GM18519 (cell line): ENCODE measurements at regions not wholly inside any gene's neighbourhood (a gene's known extent, or its start where the extent isn't known, plus 50 kb on each side); places are given as distances from the start of the nearest gene placed in this dataset.

Source experiments
- ATAC-seq: cut with Tn5 transposase; IDR thresholded peaks from one replicate; pipeline ENCODE4 v1.9.1; 2021; ENCODE audit warnings: mild to moderate bottlenecking, moderate library complexity; ENCODE audit not compliant: unreplicated experiment, low FRiP score

GRCh38 chr19:29371251-29372090, 154.3 kb upstream of the VSTM2B start:
- ATAC-seq: no peak

- ATAC-seq: no peak
These were observed 153.7 kb upstream of the VSTM2B start for GRCh38 chr19:29372091-29372415.

DNA sequence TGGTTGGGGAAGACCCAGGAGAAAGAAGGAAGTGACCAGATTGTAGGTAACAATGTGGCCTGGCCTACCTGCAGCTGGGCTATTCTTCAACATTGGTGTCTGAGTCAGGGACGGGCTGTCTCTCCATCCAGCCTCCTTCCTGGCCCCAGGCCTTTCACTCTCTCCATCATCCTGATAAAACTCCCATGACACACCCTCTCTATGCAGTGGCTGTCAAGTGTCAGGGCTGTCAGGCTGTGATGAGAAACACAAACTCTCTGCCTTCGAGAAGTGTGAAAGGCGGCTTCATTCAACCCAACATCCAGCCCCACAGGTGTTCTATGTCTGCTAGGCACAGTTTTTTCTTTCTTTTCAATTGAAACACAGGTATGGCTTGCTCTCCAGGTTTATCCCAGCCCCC, 153.3 kb upstream of the VSTM2B start:
- no peak for ATAC-seq

DNA sequence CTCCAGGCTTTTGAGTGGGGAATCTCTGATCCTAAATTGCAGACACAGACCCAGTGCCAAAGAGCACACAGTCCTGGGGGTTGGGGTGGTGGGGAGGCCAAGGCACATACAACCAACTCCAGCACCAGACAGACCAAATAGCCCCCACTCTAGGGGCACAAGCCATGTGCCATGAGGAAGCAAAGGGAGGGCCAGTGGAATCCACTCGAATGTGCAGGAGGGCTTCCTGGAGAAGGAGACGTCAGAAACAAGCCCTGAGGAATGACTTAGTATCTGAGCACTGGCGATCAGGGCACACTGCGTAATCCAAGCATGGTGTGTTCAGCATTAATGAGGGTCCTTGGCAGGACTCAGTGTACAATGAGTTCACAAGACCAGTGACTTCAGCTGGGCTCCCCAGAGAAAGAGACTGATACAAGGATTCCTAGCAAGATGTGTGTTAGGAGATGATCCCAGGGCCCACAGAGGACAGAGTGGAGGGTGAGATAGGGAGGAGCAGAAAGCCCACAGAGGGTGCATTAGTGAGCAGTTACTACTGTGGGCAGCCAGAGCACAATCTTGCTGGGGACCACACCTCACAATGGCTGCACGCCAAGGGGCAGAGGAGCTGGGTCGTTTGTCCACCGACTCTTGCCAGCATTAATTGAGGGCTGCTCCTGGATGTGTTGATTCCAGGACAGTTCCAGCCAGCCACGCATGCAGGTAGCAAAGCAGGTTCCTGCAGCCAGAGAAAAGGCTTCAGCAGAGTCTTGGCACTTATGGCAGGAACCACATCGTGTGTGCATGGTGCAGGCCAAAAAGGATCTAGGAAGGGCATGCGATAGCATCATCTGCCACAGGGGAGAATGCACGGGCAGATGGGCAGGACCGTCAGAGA, 152.6 kb upstream of the VSTM2B start:
- ATAC-seq: no peak

- ATAC-seq: no peak
These were observed 150.2 kb upstream of the VSTM2B start for GRCh38 chr19:29375429-29376119.

DNA sequence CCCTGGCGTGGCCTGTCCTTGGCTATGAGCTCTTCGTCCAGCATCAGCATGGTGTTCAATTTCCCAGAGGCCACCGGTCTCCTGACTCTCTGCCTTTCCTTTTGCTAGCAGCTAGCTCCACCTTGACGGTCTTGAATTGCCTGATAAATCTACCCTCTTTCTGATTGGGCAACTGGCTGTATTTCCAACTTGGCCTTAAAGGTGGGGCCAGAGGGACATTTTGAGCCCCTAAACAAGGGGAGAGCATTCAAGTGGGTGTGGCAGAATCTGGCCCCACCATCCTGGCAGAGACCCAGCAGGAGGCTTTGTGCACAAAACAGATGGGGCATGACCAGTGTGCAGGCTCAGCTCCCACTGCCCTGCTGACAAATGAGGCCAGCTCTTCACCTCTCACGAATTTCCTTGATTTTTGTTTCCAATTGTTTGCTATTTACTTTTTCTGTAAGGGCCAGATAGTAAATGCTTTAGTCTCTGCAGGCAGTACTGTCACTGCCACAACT, 148.9 kb upstream of the VSTM2B start:
- no peak for ATAC-seq

DNA sequence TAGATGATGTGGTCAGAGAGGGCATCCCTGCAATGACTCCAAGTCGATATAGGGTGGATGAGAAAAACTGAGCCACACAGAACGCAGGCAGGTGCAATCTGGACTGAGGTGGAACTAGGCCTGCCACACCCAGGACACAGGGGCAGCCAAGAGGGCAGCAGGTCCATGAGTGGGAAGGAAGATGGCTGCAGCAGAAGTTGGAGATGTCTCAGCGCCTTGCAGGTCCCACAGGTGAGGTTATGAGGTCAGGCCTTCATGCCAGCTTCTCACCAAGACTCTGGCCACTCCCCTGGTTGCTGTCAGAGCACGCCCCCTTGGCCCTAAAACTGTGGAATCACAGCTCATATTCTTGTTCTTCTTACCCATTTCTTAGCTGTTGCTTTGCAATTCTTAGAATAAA, 147.7 kb upstream of the VSTM2B start:
- ATAC-seq: no peak

DNA sequence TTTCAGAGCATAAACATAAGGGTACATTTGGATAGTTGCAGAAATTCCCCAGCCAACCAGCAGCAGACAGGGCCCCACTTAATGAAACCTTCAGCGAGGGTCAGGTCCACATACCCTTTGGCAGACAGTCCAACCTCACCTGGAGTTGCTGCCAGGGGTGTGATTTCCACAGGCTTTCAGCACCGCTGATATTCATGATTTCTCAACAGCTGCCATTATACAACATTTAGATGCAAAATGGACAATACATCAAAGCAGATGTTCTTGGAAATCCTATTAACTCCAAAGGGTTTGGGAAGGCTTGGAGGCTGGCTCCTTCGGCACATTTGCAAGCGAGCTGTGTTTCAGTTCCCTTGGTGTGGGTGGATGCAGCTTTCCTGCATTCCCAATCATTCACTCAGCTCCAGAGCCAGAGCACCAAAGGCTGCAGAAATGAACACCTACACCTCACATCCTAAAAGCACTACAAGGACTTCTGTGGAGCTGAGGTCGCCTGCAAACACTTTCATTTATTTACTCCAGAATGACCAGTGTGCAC, 147.2 kb upstream of the VSTM2B start:
- no peak for ATAC-seq

DNA sequence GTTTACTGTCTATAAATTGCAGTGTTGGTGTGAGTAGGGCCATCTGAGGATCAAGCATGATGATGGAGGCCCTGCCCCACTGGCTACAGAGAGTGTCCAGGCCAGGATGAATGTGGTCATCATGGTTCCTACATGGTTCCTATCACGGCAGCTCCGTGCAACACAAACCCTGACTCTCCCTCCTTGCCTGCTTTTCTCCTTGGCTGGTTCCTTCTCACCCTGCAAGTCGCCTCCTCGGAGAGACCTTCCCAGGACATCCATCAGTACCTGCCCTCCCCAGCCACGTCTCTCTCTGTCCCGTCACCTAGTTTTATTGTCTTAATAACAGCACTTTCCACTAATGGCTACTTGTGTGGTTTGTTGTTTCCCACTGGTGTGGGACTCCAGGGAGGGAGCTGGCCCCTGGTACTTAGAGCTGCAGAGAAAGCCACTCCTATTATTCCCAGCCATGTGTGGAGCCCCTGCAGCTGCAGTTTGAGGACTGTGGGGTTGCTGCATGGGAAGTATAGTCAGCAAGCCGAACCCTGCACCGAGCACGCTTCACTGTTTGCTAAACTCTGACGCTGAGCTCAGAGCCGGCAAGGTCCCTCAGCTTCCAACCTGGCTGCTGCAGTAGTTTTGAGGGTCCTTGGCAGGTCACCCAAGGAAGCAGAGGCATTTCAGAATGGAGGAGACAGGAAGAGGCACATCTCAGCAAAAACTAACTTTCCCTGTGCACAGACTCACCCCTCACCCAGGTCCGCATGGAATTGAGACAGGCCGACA, 146.4 kb upstream of the VSTM2B start:
- ATAC-seq: no peak

DNA sequence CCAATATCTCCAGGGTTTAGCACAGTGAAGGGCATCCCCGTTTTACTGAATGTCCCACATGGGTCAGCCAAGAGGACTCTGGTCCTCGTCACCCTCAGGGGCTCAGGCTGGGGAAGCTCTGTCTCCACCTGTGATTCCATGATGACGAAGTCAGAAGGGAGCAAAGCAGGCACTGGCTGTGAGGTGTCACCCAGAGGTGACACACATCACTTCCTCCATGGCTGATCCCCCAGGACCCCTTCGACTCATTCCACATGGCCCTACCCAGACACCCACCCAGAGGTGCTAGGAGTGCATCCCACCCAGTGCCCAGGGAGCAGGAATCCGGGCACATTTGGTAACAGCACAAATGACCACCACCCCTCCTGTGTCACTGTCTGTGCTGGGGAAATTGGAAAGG, 145.2 kb upstream of the VSTM2B start:
- ATAC-seq: no peak

GRCh38 chr19:29381353-29382203, 144.2 kb upstream of the VSTM2B start:
- ATAC-seq: no peak

DNA sequence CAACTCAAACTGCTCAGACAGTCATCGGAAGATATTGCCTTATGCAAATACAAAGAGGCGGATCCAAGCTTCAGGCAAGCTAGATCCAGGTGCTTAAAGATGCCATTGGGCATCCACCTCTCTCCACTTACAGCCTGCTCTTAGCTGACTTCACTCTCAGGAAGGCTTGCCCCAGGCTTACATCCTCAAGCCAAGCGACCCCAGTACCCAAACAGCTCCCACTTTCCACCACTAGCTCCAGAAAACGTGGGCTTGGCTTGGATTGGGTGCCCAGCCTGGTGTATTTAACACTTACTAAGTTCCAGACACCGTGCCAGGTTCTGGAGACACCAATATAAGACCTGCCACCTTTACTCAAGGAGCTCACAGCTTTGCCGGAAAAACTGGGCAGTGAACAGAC, 142.1 kb upstream of the VSTM2B start:
- no peak for ATAC-seq

DNA sequence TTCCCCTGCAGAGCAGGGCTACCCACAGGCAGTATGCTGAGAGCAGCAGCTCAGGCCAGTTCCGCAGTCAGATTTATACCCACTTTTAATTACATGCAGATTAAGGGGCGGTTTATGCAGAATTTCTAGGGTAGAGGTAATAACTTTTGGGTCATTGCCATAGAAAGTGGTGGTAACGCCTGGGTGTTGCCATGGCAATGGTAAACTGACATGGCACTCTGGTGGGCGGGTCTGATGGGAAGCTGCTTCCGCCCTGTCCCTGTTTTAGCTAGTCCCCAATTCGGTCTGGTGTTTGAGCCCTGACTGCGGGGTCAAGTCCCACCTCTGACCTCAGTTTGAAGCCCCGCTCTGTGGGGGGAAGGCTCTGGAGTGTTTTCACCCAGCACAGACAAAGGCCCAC, 141.1 kb upstream of the VSTM2B start:
- ATAC-seq: no peak

DNA sequence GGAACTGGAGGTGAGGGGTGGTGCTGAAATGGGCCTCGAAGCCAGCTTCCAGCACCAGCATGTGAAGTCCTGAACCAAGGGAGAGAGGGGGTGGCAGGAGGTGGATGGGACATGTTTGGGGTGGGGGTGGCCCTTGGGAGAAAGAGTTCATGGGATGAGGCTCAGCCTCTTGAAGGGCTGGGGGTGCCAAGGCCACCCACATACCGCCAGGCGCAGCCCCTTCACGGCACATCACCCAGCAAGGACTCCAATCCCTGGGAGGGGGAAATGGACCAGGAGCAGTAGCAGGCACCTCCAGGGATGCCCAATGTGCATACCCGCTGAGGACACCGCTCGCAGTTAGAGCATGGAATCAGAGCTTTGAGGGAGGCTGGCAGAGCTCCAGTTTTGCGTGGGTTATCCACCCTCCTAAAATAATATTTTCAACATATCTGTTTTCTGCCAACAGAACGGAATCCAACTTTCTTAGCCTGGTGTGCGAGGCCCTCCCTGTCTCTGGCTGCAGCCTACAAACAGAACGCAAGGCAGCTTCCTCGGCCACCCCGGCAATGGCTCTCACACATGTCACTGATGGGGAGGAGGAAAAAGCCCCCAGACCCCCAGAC, 140.5 kb upstream of the VSTM2B start:
- ATAC-seq: no peak

DNA sequence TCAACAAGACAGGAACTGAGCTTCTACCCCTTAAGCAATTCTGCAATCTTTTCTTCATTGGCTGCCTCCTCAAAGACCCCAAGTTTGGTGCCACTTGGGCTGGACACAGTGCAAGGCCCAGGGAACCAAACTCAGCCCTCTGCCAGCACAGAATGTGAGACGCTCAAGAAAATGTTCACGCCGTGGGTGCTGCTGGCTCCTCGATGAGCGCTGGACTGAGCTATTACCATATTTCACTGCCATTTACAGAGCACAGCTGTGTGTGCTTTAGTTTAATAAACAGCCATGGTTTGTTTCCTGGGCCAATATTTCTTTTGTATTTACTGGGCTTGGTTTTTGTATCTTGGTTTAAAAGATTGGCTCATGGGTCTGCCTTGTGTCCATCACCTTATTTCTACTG, 138.8 kb upstream of the VSTM2B start:
- ATAC-seq: no peak

DNA sequence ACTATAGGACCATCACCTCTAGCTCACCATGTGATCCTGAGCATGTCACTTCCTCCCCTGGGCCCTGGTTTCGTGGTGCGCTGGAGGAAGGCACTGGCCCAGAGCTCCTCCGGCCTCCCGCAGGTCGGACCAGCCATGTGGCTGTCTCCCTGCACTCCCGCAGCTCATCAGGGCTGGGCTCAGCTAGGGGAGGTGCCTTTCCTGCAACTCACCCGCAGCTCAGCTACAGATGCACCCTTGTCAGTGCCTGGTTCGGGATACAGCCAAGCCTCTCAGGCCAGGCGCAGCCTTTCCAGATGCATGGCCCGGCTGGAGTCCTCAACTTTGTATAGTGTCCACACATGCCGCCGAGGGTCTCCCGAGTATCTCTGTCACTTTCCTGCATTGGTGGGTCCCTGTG, 138.2 kb upstream of the VSTM2B start:
- no peak for ATAC-seq

- ATAC-seq: no peak
These were observed 136.3 kb upstream of the VSTM2B start for GRCh38 chr19:29389495-29389894.

DNA sequence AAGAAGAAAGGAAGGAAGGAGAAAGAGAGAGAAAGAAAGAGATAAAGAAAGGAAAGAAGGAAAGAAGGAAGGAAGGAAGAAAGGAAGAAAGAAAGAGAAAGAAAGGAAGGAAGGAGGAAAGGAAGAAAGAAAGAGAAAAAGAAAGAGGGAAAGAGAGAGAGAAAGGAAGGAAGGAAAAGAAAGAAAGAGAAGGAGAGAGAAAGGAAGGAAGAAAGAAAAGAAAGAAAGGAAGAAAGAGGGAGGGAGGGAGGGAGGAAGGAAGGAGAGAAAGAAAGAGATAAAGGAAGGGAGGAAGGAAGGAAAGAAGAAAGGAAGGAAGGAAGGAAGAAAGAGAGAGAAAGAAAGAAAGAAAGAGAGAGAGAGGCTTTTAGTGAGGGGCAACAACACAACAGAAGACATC, 135.1 kb upstream of the VSTM2B start:
- no peak for ATAC-seq
